Stomach (tissue), 8 donors: ENCODE measurements at regions not wholly inside any gene's neighbourhood (a gene's known extent, or its start where the extent isn't known, plus 50 kb on each side); places are given as distances from the start of the nearest gene placed in this dataset.

Source experiments
- DNase-seq, 2 donors: peaks; one replicate each; pipeline versions ENCODE4 v3.0.0 to v3.0.0-alpha.2; 2013 to 2019
- H3K27ac ChIP-seq, 5 donors: fragments of 200-600 bp in 4 of 5; sonication (generic) in 4 of 5; one replicate each; pipeline ENCODE4 v1.5.1; 2013 to 2019; ENCODE audit warnings: mild to moderate bottlenecking in 1 of 5, moderate library complexity in 1 of 5
- H3K27me3 ChIP-seq, 3 donors: fragments of 200-600 bp; sonication (generic); one replicate each; pipeline ENCODE4 v1.5.1; 2017 to 2019; ENCODE audit warnings: mixed run types in 1 of 3
- H3K36me3 ChIP-seq, 4 donors: fragments of 200-600 bp; sonication (generic); 1 replicate in 3 of 4; 2 replicates in 1 of 4; pipeline ENCODE4 v1.5.1; 2016 to 2019
- H3K4me1 ChIP-seq, 4 donors: fragments of 200-600 bp; sonication (generic); one replicate each; pipeline ENCODE4 v1.5.1; 2016 to 2019
- H3K4me3 ChIP-seq, 4 donors: fragments of 200-600 bp; sonication (generic) in 3 of 4; one replicate each; pipeline ENCODE4 v1.5.1; 2016 to 2019; ENCODE audit warnings: mild to moderate bottlenecking in 1 of 4
- H3K9me3 ChIP-seq, 4 donors: fragments of 200-600 bp; sonication (generic); one replicate each; pipeline ENCODE4 v1.5.1; 2016 to 2019
- EP300 ChIP-seq: sonication (generic); formaldehyde crosslinking; IDR thresholded peaks from one replicate; pipeline ENCODE4 v1.6.1; 2017; ENCODE audit warnings: antibody characterized with exemption
- POLR2A ChIP-seq, 4 donors: fragments of 450-650 bp; IDR thresholded peaks; one replicate each; pipeline ENCODE4 v1.6.1; 2016; ENCODE audit warnings: antibody characterized with exemption in 4 of 4, control low read depth in 2 of 4, mild to moderate bottlenecking in 1 of 4, moderate library complexity in 1 of 4
- POLR2AphosphoS5 ChIP-seq, 3 donors: sonication (generic); formaldehyde crosslinking; IDR thresholded peaks; one replicate each; pipeline ENCODE4 v1.6.1; 2016; ENCODE audit warnings: antibody characterized with exemption in 3 of 3
- WGBS, 5 donors: extraction: QIAGEN DNeasy Blood & Tissue Kit in 3 of 5; methylation state at CpG; one replicate each; pipeline versions ENCODE4 v1.1.5 to v1.1.7; 2013 to 2018; 5-methylcytosine and 5-hydroxymethylcytosine counted together
- intact Hi-C: fragments of 100-400 bp; cut with DNase I; formaldehyde crosslinking; loops from one replicate; pipeline ENCODE4 v1.15.1; 2023; ENCODE audit warnings: low total_unique reads
- TF ChIP-seq, protein P1 (sequence below), 7 experiments: fragments of 450-650 bp in 4 of 7; fragments of 200-600 bp in 3 of 7; sonication (generic) in 3 of 7; IDR thresholded peaks; one replicate each; pipeline ENCODE4 v1.5.1; 2016 to 2019; ENCODE audit warnings: antibody characterized with exemption in 7 of 7, control low read depth in 2 of 7, mild to moderate bottlenecking in 1 of 7
- donor health status: healthy with polysubstance abuse.
- donor health status: Bipolar disorder and iron deficiency.
- donor health status: healthy.

DNA sequence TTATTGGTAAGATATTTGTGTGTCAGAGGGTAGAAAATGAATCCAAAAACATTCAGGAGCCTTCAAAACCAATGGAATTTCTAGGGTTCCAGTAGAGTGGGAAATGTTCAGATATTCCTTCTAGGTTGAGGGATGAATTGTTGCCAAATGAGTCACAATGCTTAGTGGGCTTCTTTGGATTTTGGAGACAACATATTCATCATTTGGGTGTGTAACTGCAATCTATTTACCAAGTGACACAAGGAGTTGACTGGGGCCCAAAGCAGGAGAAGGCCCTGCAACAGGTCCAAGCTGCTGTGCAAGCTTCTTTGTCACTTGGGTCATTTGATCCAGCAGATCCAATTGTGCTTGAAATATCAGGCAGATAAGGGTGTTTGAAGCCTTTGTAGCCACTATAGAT, 551.5 kb upstream of the PITX2 start:
- no peak overlapping the region for H3K27ac ChIP-seq
- TF ChIP-seq POLR2A (IDR thresholded peaks at IDR 0.05): no peak
- no peak for TF ChIP-seq EP300
- TF ChIP-seq, protein P1, sequence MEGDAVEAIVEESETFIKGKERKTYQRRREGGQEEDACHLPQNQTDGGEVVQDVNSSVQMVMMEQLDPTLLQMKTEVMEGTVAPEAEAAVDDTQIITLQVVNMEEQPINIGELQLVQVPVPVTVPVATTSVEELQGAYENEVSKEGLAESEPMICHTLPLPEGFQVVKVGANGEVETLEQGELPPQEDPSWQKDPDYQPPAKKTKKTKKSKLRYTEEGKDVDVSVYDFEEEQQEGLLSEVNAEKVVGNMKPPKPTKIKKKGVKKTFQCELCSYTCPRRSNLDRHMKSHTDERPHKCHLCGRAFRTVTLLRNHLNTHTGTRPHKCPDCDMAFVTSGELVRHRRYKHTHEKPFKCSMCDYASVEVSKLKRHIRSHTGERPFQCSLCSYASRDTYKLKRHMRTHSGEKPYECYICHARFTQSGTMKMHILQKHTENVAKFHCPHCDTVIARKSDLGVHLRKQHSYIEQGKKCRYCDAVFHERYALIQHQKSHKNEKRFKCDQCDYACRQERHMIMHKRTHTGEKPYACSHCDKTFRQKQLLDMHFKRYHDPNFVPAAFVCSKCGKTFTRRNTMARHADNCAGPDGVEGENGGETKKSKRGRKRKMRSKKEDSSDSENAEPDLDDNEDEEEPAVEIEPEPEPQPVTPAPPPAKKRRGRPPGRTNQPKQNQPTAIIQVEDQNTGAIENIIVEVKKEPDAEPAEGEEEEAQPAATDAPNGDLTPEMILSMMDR (IDR thresholded peaks at IDR 0.05): no peak
- TF ChIP-seq POLR2AphosphoS5 (IDR thresholded peaks at IDR 0.05): no peak
- no peak overlapping the region for H3K4me3 ChIP-seq
- H3K36me3 ChIP-seq: no peaks in the 10 kb centered on the region
- no peaks in the 10 kb centered on the region for H3K4me1 ChIP-seq
- H3K9me3 ChIP-seq: no peaks in the 10 kb centered on the region
- no peaks in the 10 kb centered on the region for H3K27me3 ChIP-seq
- intact Hi-C loops: no loop called here
- DNase-seq: no peak

DNA sequence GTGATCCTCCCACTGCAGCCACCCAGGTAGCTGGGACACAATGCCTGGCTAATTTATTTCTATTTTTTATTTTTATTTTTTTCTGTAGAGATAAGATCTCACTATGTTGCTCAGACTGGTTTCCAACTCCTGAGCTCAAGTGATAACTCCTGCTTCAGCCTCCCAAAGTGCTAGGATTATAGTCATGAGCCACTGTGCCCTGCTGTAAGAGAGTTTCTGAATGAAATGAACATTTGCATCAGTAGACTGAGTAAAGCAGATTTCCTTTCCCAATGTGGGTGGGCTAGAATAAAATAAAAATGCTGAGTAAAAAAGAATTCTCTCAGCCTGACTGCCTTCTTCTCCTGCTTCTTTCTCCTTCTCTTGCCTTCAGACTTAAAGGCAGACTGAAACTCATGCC, 555.4 kb upstream of the PITX2 start:
- Histone ChIP-seq H3K4me1 (no peaks in the 10 kb centered on the region), H3K27me3 (no peaks in the 10 kb centered on the region), H3K9me3 (peaks cover 0 to 10% (median 9%) of the 10 kb centered on the region in 4 donors), H3K36me3 (no peaks in the 10 kb centered on the region), H3K27ac (no peak overlapping the region), H3K4me3 (no peak overlapping the region)
- intact Hi-C loops: no loop called here
- DNase-seq: no peak
- no peak for TF ChIP-seq EP300
- TF ChIP-seq, protein P1 (IDR thresholded peaks at IDR 0.05): no peak
- no peak for TF ChIP-seq POLR2AphosphoS5 (IDR thresholded peaks at IDR 0.05)
- no peak for TF ChIP-seq POLR2A (IDR thresholded peaks at IDR 0.05)

DNA sequence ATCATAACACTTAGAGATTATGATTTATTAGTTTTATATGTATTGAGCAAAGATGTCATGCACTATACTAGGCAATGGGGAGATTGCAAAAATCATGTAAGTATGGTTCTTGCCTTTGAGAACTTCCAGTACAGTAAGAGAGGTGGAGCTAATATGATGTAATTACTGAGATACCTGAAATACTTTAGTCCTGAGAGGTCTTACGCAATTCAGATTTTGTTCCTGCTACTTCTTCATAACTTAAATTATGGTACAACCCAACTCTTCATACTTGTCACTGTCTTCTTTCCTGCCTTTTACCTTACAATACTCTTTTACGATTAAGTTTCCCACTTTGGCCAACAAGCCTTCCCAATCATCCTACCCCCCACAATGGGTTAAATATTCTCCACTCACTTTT, 564.2 kb upstream of the PITX2 start:
- Histone ChIP-seq H3K4me3 (no peak overlapping the region), H3K4me1 (no peaks in the 10 kb centered on the region), H3K27ac (no peak overlapping the region), H3K9me3 (peaks cover 0 to 13% (median 10%) of the 10 kb centered on the region in 4 donors), H3K27me3 (no peaks in the 10 kb centered on the region), H3K36me3 (no peaks in the 10 kb centered on the region)
- DNase-seq: no peak
- no peak for TF ChIP-seq EP300
- no peak for TF ChIP-seq POLR2A (IDR thresholded peaks at IDR 0.05)
- TF ChIP-seq, protein P1 (IDR thresholded peaks at IDR 0.05): no peak
- no peak for TF ChIP-seq POLR2AphosphoS5 (IDR thresholded peaks at IDR 0.05)
- intact Hi-C loops: no loop called here
- WGBS, 5 donors: 85 to 96% (median 93%) methylated on average over 2 of the region's 2 CpGs

DNA sequence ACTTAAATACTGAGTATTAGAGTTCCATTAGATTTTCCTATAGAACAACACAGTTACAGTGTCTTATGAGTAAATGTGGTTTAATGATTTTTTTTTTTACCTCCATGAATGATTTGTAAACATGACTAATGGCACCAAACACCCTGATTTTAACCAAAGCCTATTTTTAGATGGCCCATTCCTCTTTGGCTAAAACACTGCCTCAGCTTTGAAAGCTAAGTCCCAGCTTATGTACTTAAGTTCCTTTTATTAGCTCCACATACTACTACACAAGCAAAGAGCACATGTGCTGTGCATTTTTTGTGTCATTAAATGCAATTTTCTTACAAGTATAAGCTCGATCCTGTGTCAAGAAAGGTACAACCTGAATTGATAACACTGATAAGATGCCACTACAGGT, 575.6 kb upstream of the PITX2 start:
- no peak for TF ChIP-seq POLR2A (IDR thresholded peaks at IDR 0.05)
- TF ChIP-seq, protein P1 (IDR thresholded peaks at IDR 0.05): no peak
- no peak for TF ChIP-seq EP300
- no peak for TF ChIP-seq POLR2AphosphoS5 (IDR thresholded peaks at IDR 0.05)
- no peak for DNase-seq
- no peak overlapping the region for H3K27ac ChIP-seq

More for the DNA sequence above, 575.6 kb upstream of the PITX2 start:
- H3K36me3 ChIP-seq: no peaks in the 10 kb centered on the region
- H3K4me1 ChIP-seq: no peaks in the 10 kb centered on the region
- H3K9me3 ChIP-seq: no peaks in the 10 kb centered on the region
- intact Hi-C loops: no loop called here
- H3K27me3 ChIP-seq: no peaks in the 10 kb centered on the region
- 18 to 54% (median 41%) methylated on average over 1 of the region's 1 CpG for WGBS, 5 donors
- H3K4me3 ChIP-seq: no peak overlapping the region
